ENCODE measurements at regions not wholly inside any gene's neighbourhood (a gene's known extent, or its start where the extent isn't known, plus 50 kb on each side); places are given as distances from the start of the nearest gene placed in this dataset.

GRCh38 chr1:191974004-191974403 is 184.3 kb upstream of the RGS18 start:
- no peak overlapping the region for H3K4me3 ChIP-seq (ENCODE audit: severe bottlenecking)
- H3K27ac ChIP-seq (ENCODE audit: poor library complexity, severe bottlenecking) = no peak overlapping the region
- TF ChIP-seq CTCF (IDR thresholded peaks at IDR 0.05; ENCODE audit: poor library complexity, severe bottlenecking) = no peak

GRCh38 chr1:191977874-191978506 is 180.3 kb upstream of the RGS18 start:
- TF ChIP-seq CTCF (IDR thresholded peaks at IDR 0.05; ENCODE audit: poor library complexity, severe bottlenecking) = no peak

More at GRCh38 chr1:191974004-191974403, 184.3 kb upstream of the RGS18 start:
- no peaks in the 10 kb centered on the region for H3K36me3 ChIP-seq (ENCODE audit: low read depth)
- H3K27me3 ChIP-seq (ENCODE audit: insufficient read depth, poor library complexity, severe bottlenecking) = no peaks in the 10 kb centered on the region
- ATAC-seq (ENCODE audit: low read depth) = no peak
- DNase-seq (ENCODE audit: low spot score) = no peak
- no peaks in the 10 kb centered on the region for H3K4me1 ChIP-seq (ENCODE audit: insufficient read depth, poor library complexity, severe bottlenecking)
- H3K9me3 ChIP-seq (ENCODE audit: severe bottlenecking) = no peaks in the 10 kb centered on the region

GRCh38 chr1:191984856-191985255 is 173.4 kb upstream of the RGS18 start:
- Histone ChIP-seq H3K4me3 (ENCODE audit: severe bottlenecking) (no peak overlapping the region), H3K27me3 (ENCODE audit: insufficient read depth, poor library complexity, severe bottlenecking) (no peaks in the 10 kb centered on the region), H3K36me3 (ENCODE audit: low read depth) (no peaks in the 10 kb centered on the region), H3K9me3 (ENCODE audit: severe bottlenecking) (no peaks in the 10 kb centered on the region), H3K4me1 (ENCODE audit: insufficient read depth, poor library complexity, severe bottlenecking) (no peaks in the 10 kb centered on the region), H3K27ac (ENCODE audit: poor library complexity, severe bottlenecking) (no peak overlapping the region)
- no peak for TF ChIP-seq CTCF (IDR thresholded peaks at IDR 0.05; ENCODE audit: poor library complexity, severe bottlenecking)
- ATAC-seq (ENCODE audit: low read depth) = no peak
- no peak for DNase-seq (ENCODE audit: low spot score)

More at GRCh38 chr1:191977874-191978506, 180.3 kb upstream of the RGS18 start:
- H3K4me1 ChIP-seq (ENCODE audit: insufficient read depth, poor library complexity, severe bottlenecking) = no peaks in the 10 kb centered on the region
- no peak for DNase-seq (ENCODE audit: low spot score)
- H3K27me3 ChIP-seq (ENCODE audit: insufficient read depth, poor library complexity, severe bottlenecking) = no peaks in the 10 kb centered on the region
- no peak overlapping the region for H3K27ac ChIP-seq (ENCODE audit: poor library complexity, severe bottlenecking)
- no peak for ATAC-seq (ENCODE audit: low read depth)
- H3K36me3 ChIP-seq (ENCODE audit: low read depth) = no peaks in the 10 kb centered on the region
- no peak overlapping the region for H3K4me3 ChIP-seq (ENCODE audit: severe bottlenecking)
- H3K9me3 ChIP-seq (ENCODE audit: severe bottlenecking) = no peaks in the 10 kb centered on the region

GRCh38 chr1:191992118-191992517 is 166.1 kb upstream of the RGS18 start:
- no peaks in the 10 kb centered on the region for H3K4me1 ChIP-seq (ENCODE audit: insufficient read depth, poor library complexity, severe bottlenecking)
- TF ChIP-seq CTCF (IDR thresholded peaks at IDR 0.05; ENCODE audit: poor library complexity, severe bottlenecking) = no peak
- DNase-seq (ENCODE audit: low spot score) = no peak
- no peak overlapping the region for H3K27ac ChIP-seq (ENCODE audit: poor library complexity, severe bottlenecking)
- H3K27me3 ChIP-seq (ENCODE audit: insufficient read depth, poor library complexity, severe bottlenecking) = peaks cover 2% of the 10 kb centered on the region
- H3K4me3 ChIP-seq (ENCODE audit: severe bottlenecking) = no peak overlapping the region
- no peak for ATAC-seq (ENCODE audit: low read depth)
- H3K36me3 ChIP-seq (ENCODE audit: low read depth) = no peaks in the 10 kb centered on the region
- no peaks in the 10 kb centered on the region for H3K9me3 ChIP-seq (ENCODE audit: severe bottlenecking)

- ATAC-seq (ENCODE audit: low read depth) = peak; percentile 58
- TF ChIP-seq CTCF (IDR thresholded peaks at IDR 0.05; ENCODE audit: poor library complexity, severe bottlenecking) = peak; percentile 48
Observed at GRCh38 chr1:191993549-191993948, 164.7 kb upstream of the RGS18 start.

More at GRCh38 chr1:191993549-191993948, 164.7 kb upstream of the RGS18 start:
- DNase-seq (ENCODE audit: low spot score) = no peak
- no peak overlapping the region for H3K27ac ChIP-seq (ENCODE audit: poor library complexity, severe bottlenecking)
- no peak overlapping the region for H3K4me3 ChIP-seq (ENCODE audit: severe bottlenecking)
- H3K36me3 ChIP-seq (ENCODE audit: low read depth) = no peaks in the 10 kb centered on the region
- peaks cover 2% of the 10 kb centered on the region for H3K27me3 ChIP-seq (ENCODE audit: insufficient read depth, poor library complexity, severe bottlenecking)
- no peaks in the 10 kb centered on the region for H3K9me3 ChIP-seq (ENCODE audit: severe bottlenecking)
- H3K4me1 ChIP-seq (ENCODE audit: insufficient read depth, poor library complexity, severe bottlenecking) = no peaks in the 10 kb centered on the region
